ENCODE measurements at regions not wholly inside any gene's neighbourhood (a gene's known extent, or its start where the extent isn't known, plus 50 kb on each side); places are given as distances from the start of the nearest gene placed in this dataset.
"Not testable (repeated sequence)": the region's sequence is repeated elsewhere in the genome, so short reads cannot be mapped to it uniquely, and the experiment has no call there.

DNA sequence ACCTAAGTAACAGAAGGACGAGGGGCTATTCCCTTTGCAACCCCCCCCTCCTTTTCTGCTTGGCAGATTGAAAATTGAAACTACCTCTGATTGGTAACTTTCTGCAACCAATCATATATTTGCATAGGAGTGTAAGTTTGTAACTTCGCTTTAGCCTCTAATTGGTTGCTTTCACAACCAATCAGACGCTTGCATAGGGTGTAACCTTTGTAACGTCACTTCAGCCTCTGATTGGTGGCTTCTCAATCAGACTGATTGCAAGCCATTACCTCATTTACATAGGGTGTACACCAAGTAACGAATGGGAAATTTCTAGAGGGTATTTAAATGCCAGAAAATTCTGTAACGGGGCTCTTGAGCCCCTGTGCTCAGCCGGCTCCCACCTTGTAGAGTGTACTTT lies 131.9 kb upstream of the FOXD4L5 start:
- DNase-seq, result not testable (repeated sequence)

DNA sequence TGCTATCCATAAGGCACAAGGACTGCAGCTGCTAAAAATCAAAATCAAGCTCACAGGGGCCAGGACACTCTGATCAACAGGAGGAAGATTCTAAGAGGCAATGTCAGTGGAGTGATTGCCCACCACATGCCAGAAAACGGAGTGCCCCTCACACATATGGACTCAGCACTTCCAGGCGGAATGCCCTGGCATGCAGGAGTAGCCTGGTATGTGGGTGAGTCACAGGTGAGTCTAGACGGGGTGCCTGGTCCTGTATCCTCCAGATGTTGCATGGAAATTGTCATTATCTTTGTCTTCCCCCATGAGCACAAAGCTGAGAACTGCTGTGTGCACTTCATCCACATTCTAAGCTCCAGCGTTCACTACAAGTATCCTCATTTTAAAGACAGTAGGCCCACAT lies 129.2 kb upstream of the FOXD4L5 start:
- not testable (repeated sequence) for DNase-seq

DNA sequence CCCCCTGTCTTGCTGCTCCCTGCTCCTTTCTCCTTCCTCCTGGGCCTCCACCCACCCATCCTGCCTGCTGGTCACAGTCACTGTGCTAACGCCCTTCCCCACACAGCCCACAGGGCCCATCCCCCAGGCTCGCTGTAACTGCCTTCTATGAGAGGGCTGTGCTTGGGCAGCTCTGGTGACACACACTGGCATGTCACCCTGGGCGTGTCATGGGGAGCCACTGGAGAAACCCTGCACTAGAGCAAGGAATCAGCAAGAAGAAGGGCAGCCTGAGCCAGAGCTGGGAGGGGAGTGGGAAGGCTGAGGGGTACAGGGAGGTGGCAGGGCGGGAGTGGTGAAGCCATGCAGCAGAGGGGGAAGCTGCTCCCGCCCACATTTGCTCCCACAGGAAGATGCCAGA lies 128.4 kb upstream of the FOXD4L5 start:
- DNase-seq, result not testable (repeated sequence)

DNA sequence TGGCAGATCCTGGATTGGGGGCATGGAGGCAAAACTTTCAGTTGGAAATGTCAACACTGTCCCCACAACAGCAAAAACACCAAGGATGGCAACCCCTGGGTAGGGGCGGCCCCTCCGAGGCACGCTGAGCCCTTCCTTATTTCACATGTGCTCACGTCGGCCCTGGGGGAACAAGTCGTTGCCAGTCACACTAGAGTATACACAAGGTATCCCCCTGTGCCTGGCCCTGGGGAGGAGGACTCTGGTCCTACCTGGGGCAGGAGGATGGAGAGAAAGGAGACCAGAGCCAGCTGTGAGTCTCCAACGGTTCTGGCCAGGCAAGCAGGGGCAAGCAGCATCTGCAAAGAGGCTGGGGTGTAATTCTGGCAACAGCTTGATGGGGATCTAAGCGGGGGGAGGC lies 126.9 kb upstream of the FOXD4L5 start:
- no peak for DNase-seq

DNA sequence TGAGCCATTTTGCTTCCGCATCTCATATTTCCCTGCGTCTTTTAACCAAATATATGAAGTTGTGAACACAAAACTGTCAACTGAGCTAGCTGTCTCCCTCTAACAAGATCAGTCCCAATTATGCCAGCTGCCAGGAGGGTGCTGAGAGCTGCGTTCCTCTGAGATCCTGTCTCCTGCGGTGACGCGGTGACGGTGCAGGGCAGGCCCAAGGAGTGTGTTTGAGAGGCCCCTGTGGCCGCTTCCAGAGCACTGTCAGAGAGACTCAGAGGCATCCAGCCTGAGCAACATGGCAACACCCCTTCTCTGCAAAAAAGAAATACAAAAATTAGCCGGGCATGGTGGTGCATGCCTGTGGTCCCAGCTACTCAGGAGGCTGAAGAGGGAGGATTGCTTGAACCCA lies 126.3 kb upstream of the FOXD4L5 start:
- no peak for DNase-seq

DNA sequence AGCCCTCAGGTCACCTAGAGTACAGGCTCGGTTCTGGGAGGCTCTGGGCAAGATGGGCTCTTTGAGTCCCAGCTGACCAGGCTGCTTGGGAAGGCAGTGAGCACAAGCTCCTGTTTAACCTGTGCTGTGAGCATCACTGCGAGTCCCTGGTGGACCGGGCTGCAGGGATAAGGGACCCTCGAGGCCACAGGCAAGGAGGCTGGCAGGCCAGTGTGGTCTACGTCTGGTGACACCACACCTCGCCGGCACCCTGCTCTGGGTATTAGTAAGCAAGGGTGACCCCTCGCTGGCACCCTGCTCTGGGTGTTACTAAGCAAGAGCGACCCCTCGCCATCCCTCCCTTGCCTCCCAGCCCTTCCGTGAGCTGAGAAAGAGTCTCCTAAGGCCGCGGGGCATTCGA lies 125.9 kb upstream of the FOXD4L5 start:
- DNase-seq, result no peak

- DNase-seq, result no peak
Measured at GRCh38 chr9:65409471-65409980, 124.5 kb upstream of the FOXD4L5 start.

GRCh38 chr9:65408806-65409205 lies 123.8 kb upstream of the FOXD4L5 start:
- DNase-seq, result not testable (repeated sequence)

DNA sequence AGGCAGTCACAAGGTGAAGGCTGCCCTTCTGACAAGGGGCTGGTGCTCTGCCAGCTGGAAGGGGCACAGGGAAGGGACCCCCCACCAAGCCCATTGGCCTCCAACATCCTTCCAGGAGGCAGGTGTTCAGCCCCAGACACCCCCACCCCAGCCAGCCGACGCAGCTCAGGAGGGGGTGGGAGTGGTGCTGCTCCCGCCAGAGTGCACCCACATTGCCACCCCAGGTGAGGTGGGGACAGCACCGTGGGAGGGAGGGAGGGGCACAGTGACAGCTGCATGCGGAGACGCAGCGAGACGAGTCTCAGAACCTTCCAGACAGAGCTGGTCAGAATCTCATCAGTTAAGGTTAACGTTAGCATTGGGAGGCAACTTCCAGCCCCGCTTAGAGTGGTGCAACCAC lies 121.6 kb upstream of the FOXD4L5 start:
- DNase-seq, result not testable (repeated sequence)

- not testable (repeated sequence) for DNase-seq
Measured at GRCh38 chr9:65405766-65406165, 120.8 kb upstream of the FOXD4L5 start.

GRCh38 chr9:65405253-65405652 lies 120.2 kb upstream of the FOXD4L5 start:
- no peak for DNase-seq

- no peak for DNase-seq
Measured at GRCh38 chr9:65404232-65405006, 119.4 kb upstream of the FOXD4L5 start.

- DNase-seq, result no peak
Measured at GRCh38 chr9:65403721-65404120, 118.7 kb upstream of the FOXD4L5 start.

GRCh38 chr9:65403072-65403471 lies 118.1 kb upstream of the FOXD4L5 start:
- not testable (repeated sequence) for DNase-seq

- DNase-seq, result not testable (repeated sequence)
Measured at GRCh38 chr9:65402206-65402870, 117.3 kb upstream of the FOXD4L5 start.

GRCh38 chr9:65401456-65402045 lies 116.5 kb upstream of the FOXD4L5 start:
- not testable (repeated sequence) for DNase-seq

DNA sequence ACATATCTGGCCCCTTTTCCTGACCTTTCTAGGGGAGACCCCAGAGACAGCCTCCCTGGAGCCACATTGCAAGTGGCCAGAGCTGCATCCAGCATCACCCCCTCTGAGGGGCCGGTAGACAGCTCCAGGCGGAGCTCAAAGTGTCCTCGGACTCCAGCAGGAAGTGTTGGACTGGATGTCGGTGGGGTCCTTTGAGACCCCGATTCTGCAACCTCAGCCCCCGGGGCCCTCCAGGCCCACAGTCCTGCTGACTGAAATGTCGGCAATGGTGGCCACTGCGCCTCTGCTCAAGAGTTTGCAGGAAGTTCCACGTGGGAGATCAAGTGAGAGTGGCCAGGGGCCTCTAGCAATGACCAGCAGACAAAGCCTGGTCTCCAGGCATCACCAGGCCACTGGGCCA lies 115.9 kb upstream of the FOXD4L5 start:
- no peak for DNase-seq

DNA sequence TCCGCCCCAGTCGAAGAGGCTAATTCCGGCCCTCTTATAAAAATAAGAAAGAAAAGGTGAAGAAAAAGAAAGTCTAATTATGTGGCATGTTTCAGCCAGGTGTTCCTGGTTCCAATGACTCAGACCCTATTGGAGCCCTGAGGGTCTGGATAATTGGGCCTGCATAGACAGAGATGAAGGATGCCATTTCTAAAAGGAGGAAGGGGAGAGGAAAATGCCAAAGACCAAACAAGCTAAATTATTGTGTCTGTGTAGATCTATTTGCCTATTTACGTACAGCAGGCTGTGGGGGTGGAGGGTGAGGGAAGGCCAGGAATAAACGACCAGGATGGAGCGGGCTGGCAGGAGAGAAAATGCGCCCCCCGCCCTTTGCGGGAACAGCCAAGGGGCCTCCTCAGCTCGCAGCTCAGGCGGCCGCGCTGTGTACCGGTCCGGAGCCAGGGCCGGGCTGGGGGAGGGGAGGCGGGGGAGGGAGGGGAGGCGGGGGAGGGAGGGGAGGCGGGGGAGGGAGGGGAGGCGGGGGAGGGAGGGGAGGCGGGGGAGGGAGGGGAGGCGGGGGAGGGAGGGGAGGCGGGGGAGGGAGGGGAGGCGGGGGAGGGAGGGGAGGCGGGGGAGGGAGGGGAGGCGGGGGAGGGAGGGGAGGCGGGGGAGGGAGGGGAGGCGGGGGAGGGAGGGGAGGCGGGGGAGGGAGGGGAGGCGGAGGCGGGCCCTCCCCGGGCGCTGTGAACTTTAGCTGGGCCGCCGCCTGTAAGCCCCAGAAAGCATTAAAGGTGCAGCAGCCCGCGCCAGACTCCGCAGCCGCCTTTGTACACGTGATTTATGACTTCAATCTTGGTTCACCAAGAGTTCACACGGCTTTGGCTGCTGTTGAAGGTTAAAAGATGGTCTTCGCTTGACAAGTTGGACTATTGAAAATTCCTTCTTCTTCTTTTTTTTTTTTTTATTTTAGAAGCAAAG lies 113.0 kb upstream of the FOXD4L5 start:
- not testable (repeated sequence) for DNase-seq

DNA sequence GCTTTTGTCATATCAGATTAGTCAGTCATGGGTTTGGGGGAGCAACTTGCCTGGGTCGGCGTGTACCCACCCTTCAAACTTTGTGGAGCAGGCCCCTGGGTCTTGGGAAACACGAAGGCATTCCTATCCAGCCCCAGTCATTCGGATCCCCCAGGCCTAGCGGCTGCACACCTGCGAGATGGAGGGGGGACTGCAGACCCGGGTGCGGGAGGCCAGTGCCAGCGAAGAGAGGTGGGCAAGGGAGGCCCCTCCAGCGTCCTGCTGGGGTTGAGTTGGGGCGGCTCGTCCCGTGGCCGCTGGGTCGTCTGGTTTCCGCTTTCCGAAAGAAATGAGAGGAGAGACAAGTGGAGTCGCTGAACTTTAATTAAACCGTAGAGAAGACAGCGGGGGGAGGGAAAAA lies 112.2 kb upstream of the FOXD4L5 start:
- DNase-seq, result not testable (repeated sequence)

GRCh38 chr9:65396601-65397000 lies 111.6 kb upstream of the FOXD4L5 start:
- DNase-seq, result not testable (repeated sequence)

DNA sequence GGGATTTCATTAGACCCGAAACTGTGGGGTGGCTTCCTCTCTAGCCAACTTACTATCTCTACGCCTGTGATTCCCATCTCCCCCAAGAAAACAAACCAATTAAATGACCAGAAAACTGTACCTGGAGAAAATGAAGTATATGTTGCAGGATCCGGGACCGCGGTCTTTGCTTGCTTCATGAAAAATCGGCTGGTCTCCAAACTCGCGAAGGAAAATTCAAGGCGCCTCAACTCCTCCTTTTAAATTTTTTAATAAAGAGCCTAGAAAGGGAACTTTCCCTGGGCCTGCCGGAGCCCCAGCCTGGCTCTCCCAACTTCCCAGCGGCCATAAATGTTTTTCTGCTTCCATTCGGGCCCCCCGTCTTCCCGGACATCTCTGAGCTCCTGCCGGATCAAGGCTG lies 110.8 kb upstream of the FOXD4L5 start:
- DNase-seq, result not testable (repeated sequence)

DNA sequence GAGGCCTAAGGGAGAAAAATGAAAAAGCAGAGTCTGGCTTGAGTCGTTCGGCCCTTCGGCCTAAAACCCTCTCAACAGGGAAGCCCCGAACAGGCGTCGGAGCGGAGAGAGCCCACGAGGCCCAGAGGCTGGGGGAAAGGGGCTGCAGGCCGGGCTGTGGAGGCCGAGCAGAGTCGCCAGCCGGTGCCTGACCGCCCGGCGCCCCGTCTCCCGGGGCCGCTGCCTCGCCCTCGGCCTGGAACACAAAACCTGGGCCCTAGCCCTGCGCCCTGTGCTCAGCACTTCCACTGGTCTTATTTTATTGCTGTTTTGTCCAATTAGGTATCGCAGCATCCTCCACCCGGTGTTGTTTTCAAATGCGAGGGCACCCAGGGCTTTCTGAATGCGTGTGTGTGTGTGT lies 110.1 kb upstream of the FOXD4L5 start:
- DNase-seq, result not testable (repeated sequence)

All from inflammatory macrophage treated with lipopolysaccharide for 4 hours (primary cell).